GM19324 (cell line): ENCODE measurements at regions not wholly inside any gene's neighbourhood (a gene's known extent, or its start where the extent isn't known, plus 50 kb on each side); places are given as distances from the start of the nearest gene placed in this dataset.

Experiments used
- ATAC-seq: cut with Tn5 transposase; IDR thresholded peaks from one replicate; pipeline ENCODE4 v1.9.1; 2021; ENCODE audit warnings: mild to moderate bottlenecking, moderate library complexity; ENCODE audit not compliant: unreplicated experiment, low FRiP score

DNA sequence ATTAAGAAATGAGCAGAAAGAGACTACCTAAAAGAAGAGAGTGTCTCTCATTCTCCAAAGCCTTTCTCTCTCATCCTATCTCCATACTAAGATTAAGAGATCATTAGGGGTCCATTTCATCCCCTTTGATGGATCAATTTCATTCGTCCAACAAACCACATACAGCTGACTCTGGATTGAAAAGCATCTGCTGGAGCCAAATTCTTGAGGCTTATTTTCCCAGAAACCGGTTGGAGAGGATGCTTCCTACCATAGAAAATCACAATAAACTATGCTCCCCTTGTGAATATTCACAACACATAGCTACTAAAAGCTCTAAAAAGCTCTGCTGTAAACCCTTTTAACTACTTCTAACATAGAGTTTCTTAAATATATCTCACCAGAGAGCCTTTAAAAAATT is 755.0 kb upstream of the ZNF608 start:
- no peak for ATAC-seq

DNA sequence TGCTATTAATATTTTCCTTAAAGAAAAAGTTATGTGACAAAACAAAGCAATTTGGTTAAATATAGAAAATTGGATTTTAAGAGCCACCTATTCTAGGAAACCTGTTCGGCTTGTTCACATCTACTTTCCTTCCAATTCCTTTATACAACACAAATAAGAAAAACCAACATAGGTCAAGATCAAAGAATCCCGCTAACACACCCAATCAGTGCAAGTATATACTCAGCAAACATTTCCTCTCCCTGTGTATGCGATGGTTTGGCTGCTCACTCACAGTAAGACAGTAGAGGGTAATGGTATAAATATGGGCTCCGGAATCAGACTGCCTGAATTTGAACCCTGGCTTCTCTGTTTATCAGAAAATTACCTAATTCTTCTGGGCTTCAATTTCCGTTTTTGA is 757.5 kb upstream of the ZNF608 start:
- ATAC-seq = no peak

DNA sequence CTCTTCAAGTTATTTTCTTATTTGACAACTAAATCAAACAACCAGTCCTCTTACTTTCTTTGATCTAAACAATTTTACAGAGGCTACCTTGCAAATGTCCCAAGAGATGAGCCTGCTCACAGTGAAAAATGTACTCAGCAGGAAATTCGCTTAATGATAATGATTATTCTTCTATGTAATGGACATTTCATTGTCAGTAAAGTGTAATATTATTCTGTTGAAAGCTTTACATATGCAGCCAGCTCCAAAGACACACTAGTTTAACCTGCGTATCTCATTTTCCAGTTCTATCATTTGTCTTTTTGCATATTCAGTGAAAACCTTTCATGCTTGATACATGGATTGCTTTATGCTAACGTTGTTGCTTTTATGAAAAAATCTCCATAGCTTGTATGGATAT is 758.7 kb upstream of the ZNF608 start:
- ATAC-seq = no peak

- no peak for ATAC-seq
Observed at GRCh38 chr5:125506124-125506523, 759.7 kb upstream of the ZNF608 start.

- ATAC-seq = no peak
Observed at GRCh38 chr5:125508225-125508624, 761.8 kb upstream of the ZNF608 start.

- no peak for ATAC-seq
Observed at GRCh38 chr5:125510651-125511050, 764.2 kb upstream of the ZNF608 start.

GRCh38 chr5:125517973-125518550 is 771.6 kb upstream of the ZNF608 start:
- no peak for ATAC-seq

DNA sequence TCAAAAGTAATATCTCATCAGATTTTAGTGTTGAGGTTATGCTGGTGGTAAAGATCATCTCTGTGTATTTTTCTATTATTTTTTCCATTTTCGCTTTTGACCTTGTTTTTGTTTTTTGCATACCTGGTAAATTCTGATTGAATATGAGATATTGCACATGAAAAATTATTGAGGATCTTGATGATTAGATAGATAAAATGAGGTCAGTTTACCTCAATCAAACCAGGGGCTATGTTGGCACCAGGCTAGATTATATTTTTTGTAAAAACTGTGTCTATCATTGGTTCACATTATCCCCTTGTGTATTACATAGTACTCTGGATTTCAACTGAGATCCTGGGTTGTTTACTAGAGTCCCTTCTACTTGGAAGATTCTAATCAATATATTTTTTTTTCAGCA is 774.9 kb upstream of the ZNF608 start:
- no peak for ATAC-seq

DNA sequence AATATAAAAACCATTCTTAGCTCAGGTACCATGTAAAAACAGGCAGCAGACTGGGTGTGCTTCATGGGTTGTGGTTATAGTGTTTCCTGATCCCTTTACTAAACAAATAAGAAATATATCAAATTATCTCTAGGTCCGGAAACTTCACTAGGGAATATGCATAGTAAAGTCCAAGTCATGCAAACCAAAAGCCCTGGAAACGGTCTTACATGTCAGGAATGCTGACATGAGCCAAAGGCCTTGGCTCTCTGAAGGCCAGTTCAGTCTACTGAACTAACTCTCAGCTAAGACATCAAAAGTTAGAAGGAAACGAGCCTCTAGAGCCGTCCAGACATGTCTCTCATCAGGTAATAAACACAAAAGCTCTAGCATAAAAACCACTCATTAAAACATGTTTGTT is 778.9 kb upstream of the ZNF608 start:
- ATAC-seq = no peak

DNA sequence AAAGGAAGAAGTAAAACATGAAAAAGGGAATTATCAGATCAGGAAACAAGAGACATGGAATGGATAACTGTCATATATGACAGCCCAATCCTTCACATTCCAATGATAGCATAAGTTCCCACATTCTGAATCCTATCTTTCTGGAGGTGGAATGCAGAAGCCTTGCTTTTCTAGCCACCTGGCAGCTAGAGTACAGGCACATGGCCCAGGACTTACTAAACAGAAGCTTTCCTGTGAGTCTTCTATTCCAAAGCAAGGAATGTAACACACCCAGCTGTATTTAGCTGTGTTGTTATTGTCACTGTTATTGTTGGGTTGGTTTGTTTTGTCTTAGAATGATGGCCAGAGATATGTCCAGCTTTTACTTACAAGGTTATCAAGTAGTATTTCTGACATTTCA is 780.5 kb upstream of the ZNF608 start:
- no peak for ATAC-seq

- ATAC-seq = no peak
Observed at GRCh38 chr5:125528881-125529280, 782.4 kb upstream of the ZNF608 start.

DNA sequence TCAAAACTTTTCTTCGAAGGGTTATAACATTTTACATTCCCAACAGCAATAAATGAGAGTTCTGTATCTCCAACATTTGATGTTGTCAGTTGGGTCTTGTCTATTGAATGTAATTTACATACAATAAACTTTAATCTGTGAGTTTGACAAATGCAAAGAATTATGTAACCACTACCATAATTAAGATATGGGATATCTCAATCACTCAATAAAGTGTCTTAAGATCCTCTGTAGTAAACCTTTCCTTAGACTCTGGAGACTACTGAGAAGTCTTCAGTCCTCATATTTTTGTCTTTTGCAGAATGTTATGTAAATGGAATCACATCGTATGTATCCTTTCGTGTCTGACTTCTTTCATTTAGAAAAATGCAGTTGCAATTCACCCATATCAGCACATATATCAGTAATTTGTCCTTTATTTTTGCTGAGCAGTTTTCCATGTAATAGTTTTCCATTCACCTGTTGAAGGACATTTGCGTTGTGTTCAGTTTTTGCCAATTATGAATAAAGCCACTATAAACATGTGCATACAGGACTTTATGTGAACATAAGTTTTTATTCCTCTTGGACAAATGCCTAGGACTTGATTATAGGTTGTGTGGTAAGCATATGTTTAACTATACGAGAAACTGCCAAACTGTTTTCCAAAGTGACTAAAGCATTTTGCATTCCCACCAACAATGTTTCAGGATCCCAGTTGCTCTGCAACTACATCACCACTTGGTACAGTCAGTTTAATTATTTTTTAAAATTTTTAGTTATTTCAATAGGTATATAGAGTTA is 784.6 kb upstream of the ZNF608 start:
- ATAC-seq = no peak

DNA sequence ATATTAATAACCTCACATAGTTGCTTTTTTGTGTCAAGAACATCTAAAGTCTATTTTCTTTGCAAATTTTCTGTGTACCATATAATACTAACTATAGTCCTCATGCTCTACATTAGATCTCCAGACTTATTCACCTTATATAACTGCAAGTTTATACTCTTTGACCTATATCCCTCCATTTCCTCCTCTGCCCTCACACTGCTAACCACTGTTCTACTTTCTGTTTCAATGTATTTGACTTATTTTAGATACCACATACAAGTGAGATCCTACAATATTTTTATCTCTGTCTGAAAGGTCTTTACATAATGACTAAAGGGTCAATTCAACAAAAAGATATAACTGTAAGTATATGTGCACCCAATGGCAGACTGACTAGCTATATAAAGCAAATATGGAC is 789.7 kb upstream of the ZNF608 start:
- ATAC-seq = no peak

- ATAC-seq = no peak
Observed at GRCh38 chr5:125536582-125536981, 790.1 kb upstream of the ZNF608 start.

GRCh38 chr5:125537661-125538060 is 791.2 kb upstream of the ZNF608 start:
- ATAC-seq = no peak

GRCh38 chr5:125538469-125538868 is 792.0 kb upstream of the ZNF608 start:
- no peak for ATAC-seq

GRCh38 chr5:125541085-125541484 is 794.6 kb upstream of the ZNF608 start:
- ATAC-seq = no peak

GRCh38 chr5:125549322-125549911 is 803.0 kb upstream of the ZNF608 start:
- no peak for ATAC-seq

GRCh38 chr5:125550274-125550673 is 803.8 kb upstream of the ZNF608 start:
- ATAC-seq = no peak

DNA sequence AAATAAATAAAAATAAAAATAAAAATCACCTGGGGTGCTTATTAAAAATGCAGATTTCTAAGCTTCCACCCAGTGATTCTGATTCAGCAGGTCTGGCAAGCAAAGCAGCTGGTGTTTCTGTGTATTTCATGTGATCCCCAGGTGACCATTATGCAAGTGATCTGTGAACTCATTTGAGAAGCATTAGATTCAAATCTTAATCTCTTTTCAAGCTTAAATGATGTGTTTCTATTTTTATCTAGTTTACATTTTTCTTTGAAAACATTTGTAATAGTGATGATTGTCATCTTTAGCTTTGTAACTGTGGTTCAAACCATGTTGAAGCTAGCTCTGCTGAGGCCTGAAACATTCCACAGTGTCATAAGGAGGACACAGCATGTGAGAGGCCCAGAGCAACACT is 804.8 kb upstream of the ZNF608 start:
- ATAC-seq = no peak

DNA sequence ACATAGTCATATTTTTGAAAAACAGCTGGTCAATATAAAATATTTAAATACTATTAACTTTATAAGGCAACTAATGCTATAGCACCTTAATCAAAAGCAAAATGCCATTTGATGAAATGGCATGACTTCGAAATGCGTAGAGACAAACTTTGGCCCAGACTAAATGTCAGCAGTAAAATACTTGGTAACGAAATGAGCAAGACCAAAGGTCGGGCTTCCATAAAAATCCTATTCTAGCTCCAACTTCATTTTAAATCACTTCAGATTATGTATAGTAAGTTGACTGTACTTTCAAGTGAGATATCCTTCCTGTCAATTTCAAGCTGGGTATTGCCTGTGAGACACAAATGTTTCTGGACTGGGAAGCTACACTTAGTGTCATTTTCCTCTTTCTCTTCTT is 805.4 kb upstream of the ZNF608 start:
- ATAC-seq = no peak

DNA sequence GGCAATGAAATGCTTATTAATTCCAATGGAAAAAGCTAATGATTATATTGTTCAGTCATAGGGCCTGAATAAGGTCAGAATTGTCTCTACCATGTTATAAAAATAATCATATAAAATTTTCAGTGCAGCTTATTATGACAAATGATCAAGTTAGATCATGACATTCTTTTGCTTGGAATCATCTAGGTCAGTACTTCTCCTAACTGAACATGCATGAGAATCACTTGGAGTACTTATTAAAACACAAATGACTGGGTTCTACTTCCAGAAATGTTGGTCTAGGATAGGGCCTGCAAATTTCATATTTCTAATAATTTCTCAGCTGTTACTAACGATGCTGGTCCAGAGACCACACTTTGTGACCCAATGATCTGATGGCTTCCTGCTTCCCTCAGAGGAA is 806.0 kb upstream of the ZNF608 start:
- ATAC-seq = no peak
